IMR-90 (cell line): ENCODE measurements at regions not wholly inside any gene's neighbourhood (a gene's known extent, or its start where the extent isn't known, plus 50 kb on each side); places are given as distances from the start of the nearest gene placed in this dataset.

Source experiments
- CEBPB ChIP-seq: IDR thresholded peaks from 2 replicates; pipeline ENCODE4 v1.6.1; 2012; ENCODE audit warnings: low read depth, low read length, improper control_type of control experiment
- MXI1 ChIP-seq: IDR thresholded peaks from 2 replicates; pipeline ENCODE4 v1.6.1; 2012; ENCODE audit warnings: low read depth, mild to moderate bottlenecking, low read length, moderate library complexity, borderline replicate concordance
- NFE2L2 ChIP-seq: fragments of 150-350 bp; IDR thresholded peaks from 2 replicates; pipeline ENCODE4 v1.6.1; 2016; ENCODE audit warnings: low read depth, mild to moderate bottlenecking, low read length
- POLR2A ChIP-seq: IDR thresholded peaks from 2 replicates; pipeline ENCODE4 v1.6.1; 2012; ENCODE audit warnings: mild to moderate bottlenecking, low read depth, low read length
- TF ChIP-seq, protein P1 (sequence below): conservative IDR thresholded peaks from 2 replicates; pipeline ENCODE4 v1.5.1; 2012; ENCODE audit warnings: mild to moderate bottlenecking, low read depth, low read length, improper control_type of control experiment

DNA sequence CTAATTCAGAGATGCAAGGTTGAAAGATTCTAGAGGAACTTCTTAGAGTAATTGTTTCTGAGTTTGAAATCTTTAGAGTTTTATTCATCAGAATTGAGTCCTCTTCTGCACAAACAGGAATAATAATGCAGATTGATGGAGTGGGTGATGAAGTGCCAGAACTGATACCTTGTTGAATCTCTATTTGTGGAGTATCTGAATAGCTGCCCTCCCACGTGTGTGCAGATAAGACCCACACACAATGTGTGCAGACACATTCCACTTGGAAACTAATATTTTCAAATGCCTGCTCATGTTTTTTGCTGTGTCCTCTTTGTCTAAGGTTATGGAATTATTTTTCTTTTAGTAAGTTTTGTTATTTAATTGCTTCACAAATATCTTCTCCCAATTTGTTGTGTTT is 1167.8 kb upstream of the MAP3K7 start:
- TF ChIP-seq, protein P1, sequence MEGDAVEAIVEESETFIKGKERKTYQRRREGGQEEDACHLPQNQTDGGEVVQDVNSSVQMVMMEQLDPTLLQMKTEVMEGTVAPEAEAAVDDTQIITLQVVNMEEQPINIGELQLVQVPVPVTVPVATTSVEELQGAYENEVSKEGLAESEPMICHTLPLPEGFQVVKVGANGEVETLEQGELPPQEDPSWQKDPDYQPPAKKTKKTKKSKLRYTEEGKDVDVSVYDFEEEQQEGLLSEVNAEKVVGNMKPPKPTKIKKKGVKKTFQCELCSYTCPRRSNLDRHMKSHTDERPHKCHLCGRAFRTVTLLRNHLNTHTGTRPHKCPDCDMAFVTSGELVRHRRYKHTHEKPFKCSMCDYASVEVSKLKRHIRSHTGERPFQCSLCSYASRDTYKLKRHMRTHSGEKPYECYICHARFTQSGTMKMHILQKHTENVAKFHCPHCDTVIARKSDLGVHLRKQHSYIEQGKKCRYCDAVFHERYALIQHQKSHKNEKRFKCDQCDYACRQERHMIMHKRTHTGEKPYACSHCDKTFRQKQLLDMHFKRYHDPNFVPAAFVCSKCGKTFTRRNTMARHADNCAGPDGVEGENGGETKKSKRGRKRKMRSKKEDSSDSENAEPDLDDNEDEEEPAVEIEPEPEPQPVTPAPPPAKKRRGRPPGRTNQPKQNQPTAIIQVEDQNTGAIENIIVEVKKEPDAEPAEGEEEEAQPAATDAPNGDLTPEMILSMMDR = no peak
- TF ChIP-seq POLR2A (no peak), NFE2L2 (no peak), CEBPB (no peak), MXI1 (no peak)
